ENCODE measurements at regions not wholly inside any gene's neighbourhood (a gene's known extent, or its start where the extent isn't known, plus 50 kb on each side); places are given as distances from the start of the nearest gene placed in this dataset.

DNA sequence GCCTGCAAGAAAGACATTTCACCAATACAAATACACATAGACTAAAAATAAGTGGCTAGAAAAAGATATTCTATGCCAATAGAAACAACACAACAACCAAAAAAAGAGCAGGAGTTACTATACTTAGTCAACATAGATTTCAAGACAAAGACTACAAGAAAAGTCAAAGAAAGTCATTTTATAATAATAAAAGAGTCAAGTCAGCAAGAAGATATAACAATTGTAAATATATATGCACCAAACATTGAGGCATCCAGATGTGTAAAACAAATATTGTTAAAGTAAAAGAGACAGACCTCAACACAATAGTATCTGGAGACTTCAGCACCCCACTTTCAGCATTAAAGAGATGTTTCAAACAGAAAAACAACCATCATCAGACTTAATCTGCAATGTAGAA, 104.6 kb downstream of the AMY1C start:
- DNase-seq (ENCODE audit: low spot score), result no peak

DNA sequence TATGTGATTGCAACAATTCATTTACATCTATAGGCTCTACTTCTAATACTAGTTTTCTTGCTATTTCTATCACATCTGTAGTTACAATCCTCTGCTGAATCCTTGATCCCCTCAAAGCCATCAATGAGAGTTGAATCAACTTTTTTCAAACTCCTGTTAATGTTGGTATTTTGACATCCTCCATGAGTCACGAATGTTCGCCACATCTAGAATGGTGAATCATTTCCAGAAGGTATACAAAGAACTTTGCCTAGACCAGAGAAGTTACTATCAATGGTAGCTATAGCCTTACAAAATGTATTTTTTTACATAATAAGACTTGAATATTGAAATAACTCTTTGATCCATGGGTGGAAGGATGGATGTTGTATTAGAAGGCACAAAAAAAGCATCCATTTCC, 110.0 kb downstream of the AMY1C start:
- DNase-seq (ENCODE audit: low spot score), result no peak

DNA sequence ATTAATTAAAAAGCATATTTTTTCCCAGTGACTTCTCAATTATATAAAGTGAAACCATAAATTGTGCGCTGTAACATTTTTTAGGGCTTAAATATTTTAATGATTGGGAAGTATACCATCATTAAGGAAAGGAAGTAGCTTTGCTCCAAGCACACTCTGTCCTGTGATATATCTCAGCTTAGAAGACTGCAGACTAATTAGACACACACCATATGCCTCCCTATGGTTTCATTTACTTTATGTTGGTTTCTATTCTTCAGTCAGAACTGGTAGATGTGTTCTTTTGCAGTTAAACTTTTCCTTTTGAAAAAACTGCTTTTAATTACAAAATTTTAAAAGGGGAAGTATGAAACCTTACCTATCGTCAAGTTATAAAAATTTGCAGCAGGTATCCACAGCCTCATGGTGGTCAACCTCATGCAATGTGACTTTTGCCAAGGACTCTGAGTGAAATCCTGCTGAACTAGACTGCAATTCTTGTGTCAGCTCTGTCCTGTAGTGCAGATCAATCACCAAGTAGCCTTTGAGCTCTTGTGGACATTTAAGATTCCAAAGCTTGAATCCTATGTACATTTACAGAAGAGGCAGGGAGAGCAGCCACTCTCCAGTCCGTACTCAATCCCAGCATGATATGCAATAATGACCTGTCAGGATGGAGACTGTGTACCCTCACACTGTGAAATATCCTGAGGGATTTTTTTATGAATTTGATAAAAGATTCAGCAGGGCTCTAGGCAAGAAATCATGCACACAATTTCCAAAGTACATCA, 149.1 kb downstream of the AMY1C start:
- DNase-seq (ENCODE audit: low spot score), result no peak

DNA sequence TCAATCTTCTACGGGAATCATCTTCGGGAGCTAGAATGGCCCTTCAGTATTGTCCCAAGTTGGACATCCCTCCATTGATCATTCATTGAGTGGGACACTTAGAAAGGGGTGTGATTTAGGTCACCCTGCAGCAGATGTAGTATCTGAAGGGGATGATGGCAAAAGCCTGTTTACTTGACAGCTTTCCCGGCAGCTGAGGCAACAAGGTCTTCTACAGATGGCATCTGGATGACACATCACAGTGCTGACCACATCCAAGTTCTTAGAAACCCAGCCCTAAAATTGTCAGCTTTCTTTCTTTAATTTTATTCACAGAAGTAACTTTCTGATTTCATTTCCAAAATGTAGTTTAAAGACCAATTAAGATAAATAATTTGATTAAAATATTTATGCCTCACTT, 150.3 kb downstream of the AMY1C start:
- no peak for DNase-seq (ENCODE audit: low spot score)

DNA sequence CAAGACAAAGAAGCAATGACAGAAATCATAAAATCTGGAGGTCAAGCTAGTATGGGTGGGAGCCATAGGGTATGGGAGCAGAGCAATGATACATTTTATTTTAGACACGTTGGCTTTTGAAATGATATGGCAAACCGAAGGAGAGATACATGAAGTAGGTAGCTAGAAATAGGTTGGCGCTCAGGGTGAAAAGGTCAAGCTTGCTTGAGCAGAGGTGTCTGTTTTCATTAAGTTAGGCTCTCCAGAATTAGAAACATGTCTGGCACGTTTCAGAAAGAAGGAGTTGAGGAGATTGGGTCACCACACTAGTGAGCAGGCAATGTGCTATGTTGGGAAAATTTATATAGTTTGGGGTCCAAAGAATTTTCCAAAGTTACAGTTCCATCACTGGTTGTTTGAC, 151.4 kb downstream of the AMY1C start:
- DNase-seq (ENCODE audit: low spot score), result no peak

DNA sequence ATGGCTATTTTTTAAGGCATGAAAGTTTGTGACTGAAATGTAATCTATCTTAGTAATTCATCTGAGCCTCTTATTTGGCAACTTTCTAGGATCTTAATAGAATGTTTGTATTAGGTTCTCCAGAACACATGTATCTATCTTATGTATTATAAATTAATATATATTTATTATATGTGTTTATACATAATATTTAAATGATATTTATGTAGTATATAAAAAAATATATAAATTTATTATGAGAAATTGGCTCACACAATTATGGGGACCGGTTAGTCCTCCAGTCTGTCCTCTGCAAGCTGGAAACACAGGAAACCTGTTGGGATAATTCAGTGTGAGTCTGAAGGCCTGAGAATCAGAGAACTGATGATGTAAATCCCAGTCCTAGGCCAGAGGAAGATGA, 155.7 kb downstream of the AMY1C start:
- DNase-seq (ENCODE audit: low spot score), result no peak

DNA sequence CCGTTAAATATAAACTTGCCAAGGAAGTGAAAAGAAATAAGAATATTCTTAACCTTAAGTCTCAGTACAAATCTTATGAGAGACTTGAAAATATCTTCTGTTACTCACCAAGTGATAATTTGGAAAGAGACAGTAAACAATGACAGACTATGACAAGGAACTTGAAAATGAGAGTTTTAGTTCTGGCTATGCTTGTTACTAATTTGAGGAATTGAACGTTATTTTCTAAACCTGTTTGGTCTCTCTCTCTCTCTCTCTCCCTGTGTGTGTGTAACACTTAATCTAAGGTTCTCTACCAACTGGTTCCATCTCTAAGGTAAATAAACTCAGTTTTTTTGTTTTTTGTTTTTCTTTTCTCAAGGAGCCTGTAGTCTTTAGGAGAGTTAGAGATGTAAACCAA, 161.8 kb downstream of the AMY1C start:
- no peak for DNase-seq (ENCODE audit: low spot score)

DNA sequence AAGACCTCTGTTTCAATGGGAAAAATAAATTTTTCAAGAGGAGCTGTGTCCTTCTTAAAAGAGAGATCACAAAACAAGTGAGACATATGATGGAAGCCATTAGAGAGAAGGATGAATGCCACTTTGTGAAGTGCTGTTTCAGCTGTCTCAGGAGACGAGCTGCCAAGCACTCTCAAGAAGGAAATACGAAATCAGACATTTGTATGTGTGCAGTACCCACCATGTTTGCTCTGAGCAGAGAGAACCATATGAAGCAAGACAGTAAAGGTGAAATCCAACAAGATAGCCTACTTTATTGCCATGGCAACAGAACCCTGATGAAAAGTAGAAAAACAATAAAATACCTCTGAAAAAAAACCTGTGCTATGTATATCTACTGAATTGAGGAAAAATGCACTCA, 168.1 kb downstream of the AMY1C start:
- no peak for DNase-seq (ENCODE audit: low spot score)

DNA sequence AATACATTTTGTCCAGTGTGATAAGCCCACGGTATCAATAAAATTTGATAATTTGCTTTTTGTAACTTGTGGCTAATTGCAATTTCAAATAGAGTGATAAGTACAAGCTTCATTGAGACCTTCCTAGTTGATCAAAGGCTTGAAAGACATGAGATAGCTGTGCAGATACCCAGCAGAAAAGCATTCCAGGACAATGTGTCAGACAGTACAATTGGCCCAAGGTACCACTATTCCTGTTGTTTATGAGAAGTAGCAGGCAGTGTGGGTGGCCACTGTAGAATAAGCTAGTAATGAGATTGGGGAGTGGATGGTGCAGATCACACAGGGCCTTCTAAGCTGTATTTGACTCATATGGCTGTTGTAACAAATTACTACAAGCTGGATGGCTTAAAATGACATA, 182.2 kb downstream of the AMY1C start:
- no peak for DNase-seq (ENCODE audit: low spot score)

DNA sequence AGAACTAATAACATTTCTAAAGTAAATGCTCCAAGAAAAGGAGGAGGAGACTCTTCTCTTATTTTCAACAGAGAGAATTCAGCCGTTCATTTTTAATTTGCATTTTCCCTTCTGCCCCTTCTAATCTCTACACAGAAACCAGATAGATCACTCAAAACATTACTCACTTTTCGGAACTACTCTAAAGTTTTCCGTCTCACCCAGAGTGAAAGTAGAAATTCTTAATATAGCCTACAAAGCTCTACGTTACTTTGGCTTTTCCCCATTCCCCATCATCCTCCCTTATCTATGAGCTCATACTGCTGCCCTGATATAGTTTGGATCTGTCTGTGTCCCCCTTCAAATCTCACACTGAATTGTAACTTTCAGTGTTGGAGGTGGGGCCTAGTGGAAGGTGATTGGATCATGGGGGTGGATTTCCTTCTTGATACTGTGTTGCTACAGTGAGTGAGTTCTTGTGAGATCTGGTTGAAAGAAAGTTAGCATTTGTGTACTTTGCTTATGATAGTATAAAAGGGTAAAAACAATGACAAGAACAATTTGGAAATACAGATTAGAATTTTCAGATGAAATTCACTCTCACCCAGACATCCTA, 188.2 kb downstream of the AMY1C start:
- no peak for DNase-seq (ENCODE audit: low spot score)

DNA sequence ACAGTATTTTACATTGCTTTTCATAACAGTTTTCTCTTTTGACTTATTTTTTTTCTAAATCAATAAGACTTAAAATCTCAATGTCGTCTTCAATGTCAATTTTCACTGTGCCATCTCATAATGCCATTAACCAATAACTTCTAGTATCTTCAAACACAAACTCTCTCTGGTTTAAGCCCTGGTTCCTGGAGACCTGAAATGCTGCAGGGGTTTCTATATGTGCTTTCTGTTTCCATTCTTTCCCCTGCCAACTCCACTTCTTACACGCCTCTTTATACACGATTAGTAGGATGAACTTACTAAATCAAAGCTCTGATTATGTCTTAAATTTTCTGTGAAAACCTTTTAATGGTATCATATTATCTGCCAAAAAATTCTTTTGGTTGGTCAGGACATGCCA, 191.4 kb downstream of the AMY1C start:
- no peak for DNase-seq (ENCODE audit: low spot score)

DNA sequence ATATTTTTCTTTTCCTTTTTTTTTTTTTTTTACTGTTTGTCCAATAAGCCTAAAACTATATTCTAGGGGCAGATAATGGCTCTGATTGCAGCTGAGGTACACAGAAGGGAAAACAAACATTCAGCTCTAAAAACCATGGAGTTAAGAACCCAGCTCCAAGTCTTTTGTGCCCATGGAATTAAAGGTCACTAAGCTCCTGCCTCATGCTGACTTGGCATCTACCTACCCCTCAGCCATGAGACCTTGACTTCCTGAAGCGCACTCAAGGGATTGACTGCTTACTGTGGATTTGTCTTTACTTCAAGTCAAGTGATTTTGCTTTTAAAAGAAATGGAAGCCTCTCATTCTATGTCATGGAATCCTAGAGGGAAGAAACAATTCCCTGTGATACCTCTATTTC, 192.3 kb downstream of the AMY1C start:
- DNase-seq (ENCODE audit: low spot score), result no peak

DNA sequence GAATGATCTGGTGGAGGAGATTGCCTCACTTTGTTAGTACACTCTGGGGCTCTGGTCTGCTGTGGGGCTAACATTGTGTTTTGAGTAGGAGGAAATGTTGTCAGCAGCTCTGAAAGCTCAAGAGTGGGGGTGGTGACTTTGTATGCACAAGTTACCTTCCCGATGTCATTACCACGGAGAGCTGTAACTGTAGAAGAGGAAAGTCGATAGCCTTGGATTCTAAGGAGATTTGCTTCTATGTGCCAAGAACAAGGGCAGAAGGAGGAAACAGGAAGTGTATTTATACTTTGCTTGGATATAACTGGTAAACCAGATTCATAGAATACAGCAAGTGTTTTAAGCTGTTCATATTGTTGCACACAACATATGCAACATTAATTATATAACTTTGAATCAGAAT, 196.1 kb downstream of the AMY1C start:
- DNase-seq (ENCODE audit: low spot score), result no peak

DNA sequence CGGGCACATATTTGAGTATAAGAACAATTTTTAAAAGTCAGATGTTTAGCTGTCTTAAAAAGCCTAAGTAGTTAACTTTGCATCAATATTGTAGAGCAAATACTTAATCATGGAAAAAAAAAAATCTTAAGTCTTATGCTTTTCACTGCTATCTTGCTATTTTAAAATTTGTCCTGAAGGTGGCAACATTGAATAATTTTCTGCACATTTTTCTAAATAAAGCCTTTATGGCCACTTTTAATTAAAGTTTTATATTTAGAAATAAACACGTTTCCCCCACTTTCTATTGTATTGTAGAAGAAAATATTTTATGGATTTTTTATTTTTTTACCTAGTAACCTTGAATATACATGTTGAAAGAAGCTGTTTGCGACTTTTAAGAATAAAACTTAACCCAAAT, 198.8 kb downstream of the AMY1C start:
- DNase-seq (ENCODE audit: low spot score), result no peak

DNA sequence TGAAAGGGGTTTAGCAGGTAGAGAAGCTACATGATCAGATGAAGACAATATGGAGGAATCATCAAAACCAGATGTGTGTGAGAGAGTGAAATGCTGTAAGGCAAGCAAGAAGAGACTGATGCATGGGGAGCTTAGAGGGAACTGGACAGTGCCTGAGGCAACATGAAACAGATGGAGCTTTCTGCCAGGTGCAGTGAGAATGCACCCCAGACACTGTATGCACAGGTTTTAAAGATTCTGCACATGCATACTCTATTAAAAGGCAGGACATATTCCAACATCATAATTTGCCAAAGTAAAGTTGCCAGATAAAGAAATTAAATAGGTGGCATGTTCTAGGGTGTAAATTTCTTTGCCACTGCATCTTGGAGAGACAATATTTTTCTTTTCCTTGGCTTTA, 200.1 kb downstream of the AMY1C start:
- DNase-seq (ENCODE audit: low spot score), result no peak

DNA sequence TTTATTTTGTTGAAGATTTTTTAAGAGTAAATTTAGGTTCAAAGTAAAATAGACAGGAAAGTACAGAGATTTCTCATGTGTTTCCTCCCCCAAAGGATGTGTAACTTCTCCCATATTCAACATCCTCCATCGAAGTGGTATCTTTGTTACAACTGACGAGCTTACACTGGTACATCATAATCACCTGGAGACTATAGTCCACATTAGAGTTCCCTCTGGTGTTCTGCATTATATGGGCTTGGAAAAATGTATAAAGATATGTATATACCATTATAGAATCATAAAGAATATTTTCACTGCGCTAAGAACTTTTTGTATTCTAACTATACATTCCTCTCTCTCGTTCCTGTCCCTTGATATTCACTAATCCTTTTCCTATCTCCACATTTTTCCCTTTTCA, 203.7 kb downstream of the AMY1C start:
- no peak for DNase-seq (ENCODE audit: low spot score)

DNA sequence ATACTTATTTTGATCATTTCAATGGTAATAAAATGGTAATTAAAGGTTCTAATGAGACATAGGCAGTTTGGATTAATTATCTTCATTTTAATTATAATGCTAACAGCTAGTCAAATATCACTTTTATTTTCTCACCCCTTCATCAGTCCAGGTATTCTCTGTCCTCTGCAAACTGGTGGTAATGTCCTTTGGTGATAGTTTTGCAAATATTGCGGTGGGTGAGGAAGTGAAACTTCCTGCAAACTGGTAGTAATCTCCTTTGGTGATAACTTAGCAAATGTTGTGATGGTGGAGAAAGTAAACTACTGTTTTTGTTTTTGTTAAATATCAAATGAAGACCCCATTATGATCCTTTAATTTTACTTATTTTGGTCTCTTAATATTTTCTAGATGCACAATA, 209.0 kb downstream of the AMY1C start:
- no peak for DNase-seq (ENCODE audit: low spot score)

DNA sequence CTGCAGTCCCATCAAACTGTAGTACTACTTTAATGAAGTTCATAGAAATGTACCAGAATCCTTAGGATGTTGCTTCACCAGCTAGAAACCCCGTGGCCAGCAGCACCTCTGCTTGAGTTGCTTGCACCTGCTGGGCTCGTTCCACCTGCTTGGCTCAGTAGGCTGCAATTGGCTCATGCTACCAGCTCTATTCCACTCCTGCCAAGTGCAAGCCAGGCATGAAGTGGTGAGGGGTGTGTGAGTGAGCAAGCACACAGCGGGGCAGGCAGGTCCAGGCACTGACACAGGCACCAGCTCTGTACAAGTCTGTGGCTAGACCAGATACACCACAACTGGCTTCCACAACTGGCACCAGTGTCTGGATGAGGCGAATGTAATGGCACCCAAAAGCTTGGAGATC, 209.9 kb downstream of the AMY1C start:
- no peak for DNase-seq (ENCODE audit: low spot score)

DNA sequence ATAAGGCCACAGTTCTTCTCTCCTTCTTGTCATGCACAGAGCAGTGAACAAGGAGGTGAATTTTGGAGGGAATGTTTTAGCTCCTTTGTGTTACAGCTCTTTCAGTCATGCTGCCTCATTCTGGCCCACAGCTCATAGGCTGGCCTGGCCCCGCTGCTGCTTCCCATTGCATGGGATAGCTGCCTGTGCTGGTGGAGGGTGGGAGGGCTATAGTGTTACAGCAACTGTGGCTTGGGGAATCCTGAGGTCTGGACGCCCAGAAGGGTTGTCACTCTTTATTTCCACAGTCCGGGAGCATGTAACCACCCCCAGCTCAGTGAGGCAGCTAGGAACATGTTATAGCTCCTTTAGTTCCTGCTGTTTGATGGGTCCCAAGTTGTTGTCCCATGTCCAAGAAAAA, 210.3 kb downstream of the AMY1C start:
- DNase-seq (ENCODE audit: low spot score), result no peak

DNA sequence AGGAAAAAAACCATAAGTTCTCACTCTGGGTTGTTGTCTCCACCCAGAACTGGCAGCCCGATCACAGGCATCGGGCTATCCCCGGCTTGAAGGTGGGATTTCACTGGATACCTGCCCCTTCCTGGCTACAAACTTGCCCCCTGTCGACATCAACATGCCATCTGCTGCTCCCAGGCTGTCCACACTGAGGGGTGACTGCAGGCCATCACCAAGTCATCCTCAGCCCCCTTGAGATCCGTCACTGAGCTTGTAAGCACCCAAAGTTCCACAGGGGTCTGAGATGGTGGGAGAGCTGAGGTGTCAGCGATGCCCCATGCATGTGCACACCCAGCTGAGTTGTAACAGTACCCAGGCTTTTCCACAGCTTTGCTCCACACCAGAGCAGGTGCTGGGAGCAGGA, 211.0 kb downstream of the AMY1C start:
- DNase-seq (ENCODE audit: low spot score), result no peak

DNA sequence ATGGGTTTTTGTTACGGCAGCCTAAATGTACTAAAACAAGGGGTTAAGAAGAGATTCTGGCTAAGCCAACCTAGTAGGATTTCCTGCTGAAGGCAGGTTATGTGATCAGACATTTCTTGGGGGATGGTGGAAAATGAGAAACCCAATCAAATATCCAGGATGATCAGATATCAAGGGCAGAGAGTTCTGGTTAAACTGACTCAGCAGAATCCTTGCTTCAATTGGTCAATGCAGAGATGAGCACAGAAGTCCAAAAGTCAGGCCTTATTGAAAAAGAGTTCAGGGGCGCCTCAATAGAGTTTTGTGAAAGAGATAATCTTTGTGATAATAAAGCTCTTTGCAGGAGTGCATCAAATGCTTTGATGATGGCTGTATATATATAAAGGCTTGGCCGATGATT, 237.1 kb downstream of the AMY1C start:
- DNase-seq (ENCODE audit: low spot score), result no peak

DNA sequence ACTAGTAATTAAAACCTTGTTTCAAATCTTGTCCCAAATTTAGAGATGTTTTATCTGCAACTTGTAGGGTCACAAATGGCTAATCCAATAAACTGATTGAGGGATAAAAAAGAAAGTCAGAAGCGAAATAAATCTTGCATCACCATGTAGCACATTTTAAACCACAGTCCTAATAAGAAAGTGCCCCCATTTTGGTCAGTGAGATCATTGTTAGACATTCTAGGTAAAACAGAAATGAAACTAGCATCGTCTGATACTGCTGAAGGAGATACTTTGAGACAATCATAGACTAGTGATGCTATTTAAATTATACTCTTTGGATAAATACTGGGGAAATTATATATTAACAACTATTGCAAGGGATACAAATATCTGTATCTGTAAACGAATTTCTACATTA, 247.9 kb downstream of the AMY1C start:
- no peak for DNase-seq (ENCODE audit: low spot score)

DNA sequence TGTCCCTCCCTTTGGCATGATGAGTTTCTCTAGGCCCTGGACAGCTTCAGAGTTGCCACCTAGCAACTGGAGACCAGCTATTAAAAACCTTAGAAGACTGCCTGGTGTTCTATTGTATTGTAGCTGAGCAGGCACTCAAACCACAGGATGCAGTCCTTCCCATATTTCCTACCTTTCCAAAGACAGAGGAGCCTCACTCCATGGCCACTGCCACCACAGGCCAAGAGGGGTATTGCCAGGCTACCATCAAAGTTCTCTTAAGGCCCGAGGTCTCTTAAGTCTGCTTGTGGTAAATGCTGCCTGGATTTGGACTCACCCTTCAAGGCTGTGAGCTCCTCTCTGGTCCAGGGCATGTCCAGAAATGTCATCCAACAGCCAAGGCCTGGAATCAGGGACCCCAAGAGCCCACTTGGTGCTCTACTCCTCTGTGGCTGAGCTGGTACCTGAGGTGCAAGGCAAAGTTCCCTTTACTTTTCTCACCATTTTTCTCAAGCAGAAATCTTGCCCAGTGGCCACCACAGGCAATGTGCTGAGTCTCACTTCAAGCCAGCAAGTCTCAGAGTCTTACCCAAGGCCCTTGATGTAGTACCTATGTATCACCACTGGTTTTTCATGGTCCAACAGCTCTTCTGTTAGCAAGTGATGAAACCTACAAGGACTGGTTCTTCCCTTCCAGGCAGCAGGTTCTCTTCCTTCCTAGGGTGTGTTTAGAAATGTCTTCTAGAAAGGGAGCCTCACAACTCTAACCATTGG, 269.4 kb downstream of the AMY1C start:
- DNase-seq (ENCODE audit: low spot score), result no peak
